DND-41 (cell line): ENCODE measurements at regions not wholly inside any gene's neighbourhood (a gene's known extent, or its start where the extent isn't known, plus 50 kb on each side); places are given as distances from the start of the nearest gene placed in this dataset.

Source experiments
- CTCF ChIP-seq: IDR thresholded peaks from 2 replicates; pipeline ENCODE4 v1.5.1; 2012; ENCODE audit warnings: borderline replicate concordance, low read length, moderate library complexity, mild to moderate bottlenecking; ENCODE audit not compliant: poor library complexity, severe bottlenecking; ENCODE audit errors: extremely low read depth
- EZH2 ChIP-seq: IDR thresholded peaks from 3 replicates; pipeline ENCODE4 v1.6.1; 2012; ENCODE audit warnings: borderline replicate concordance, low read depth, mild to moderate bottlenecking, moderate library complexity, low read length, inconsistent platforms; ENCODE audit not compliant: severe bottlenecking

- TF ChIP-seq CTCF, result no peak
- no peak for TF ChIP-seq EZH2
Observed at GRCh38 chr6:84356907-84357306, 129.5 kb upstream of the CEP162 start.
